GM19452 (cell line): ENCODE measurements at regions not wholly inside any gene's neighbourhood (a gene's known extent, or its start where the extent isn't known, plus 50 kb on each side); places are given as distances from the start of the nearest gene placed in this dataset.

ENCODE experiments used
- ATAC-seq: cut with Tn5 transposase; IDR thresholded peaks from one replicate; pipeline ENCODE4 v1.9.1; 2021; ENCODE audit not compliant: unreplicated experiment

GRCh38 chr4:123564758-123565346, 168.3 kb downstream of the SPRY1 start:
- ATAC-seq, result peak; percentile 100

- no peak for ATAC-seq
Observed at GRCh38 chr4:123568936-123569335, 172.3 kb downstream of the SPRY1 start.

- ATAC-seq, result no peak
Observed at GRCh38 chr4:123569541-123569940, 172.9 kb downstream of the SPRY1 start.

GRCh38 chr4:123573866-123574508, 177.4 kb downstream of the SPRY1 start:
- ATAC-seq, result no peak

GRCh38 chr4:123575291-123575690, 178.7 kb downstream of the SPRY1 start:
- ATAC-seq, result no peak

GRCh38 chr4:123577225-123577906, 180.8 kb downstream of the SPRY1 start:
- ATAC-seq, result no peak

- ATAC-seq, result no peak
Observed at GRCh38 chr4:123578276-123579029, 181.9 kb downstream of the SPRY1 start.

- no peak for ATAC-seq
Observed at GRCh38 chr4:123579961-123580360, 183.4 kb downstream of the SPRY1 start.

GRCh38 chr4:123580981-123581664, 184.5 kb downstream of the SPRY1 start:
- ATAC-seq, result no peak

GRCh38 chr4:123581802-123582201, 185.2 kb downstream of the SPRY1 start:
- ATAC-seq, result no peak

GRCh38 chr4:123583043-123583442, 186.4 kb downstream of the SPRY1 start:
- no peak for ATAC-seq

GRCh38 chr4:123585111-123585510, 188.5 kb downstream of the SPRY1 start:
- ATAC-seq, result no peak

GRCh38 chr4:123587983-123588494, 191.4 kb downstream of the SPRY1 start:
- ATAC-seq, result peak; percentile 1

- ATAC-seq, result peak; percentile 76
Observed at GRCh38 chr4:123588631-123589241, 192.1 kb downstream of the SPRY1 start.

- ATAC-seq, result no peak
Observed at GRCh38 chr4:123589301-123589700, 192.7 kb downstream of the SPRY1 start.

GRCh38 chr4:123591875-123592274, 195.3 kb downstream of the SPRY1 start:
- ATAC-seq, result no peak

- no peak for ATAC-seq
Observed at GRCh38 chr4:123593655-123594054, 197.1 kb downstream of the SPRY1 start.

- no peak for ATAC-seq
Observed at GRCh38 chr4:123596805-123597204, 200.2 kb downstream of the SPRY1 start.

GRCh38 chr4:123597586-123597985, 201.0 kb downstream of the SPRY1 start:
- ATAC-seq, result no peak

GRCh38 chr4:123598331-123598730, 201.7 kb downstream of the SPRY1 start:
- no peak for ATAC-seq
